ENCODE measurements at regions not wholly inside any gene's neighbourhood (a gene's known extent, or its start where the extent isn't known, plus 50 kb on each side); places are given as distances from the start of the nearest gene placed in this dataset.

- Mint-ChIP-seq H3K4me1 (no peaks in the 10 kb centered on the region), H3K27ac (no peak overlapping the region), H3K9me3 (no peaks in the 10 kb centered on the region), H3K27me3 (ENCODE audit: insufficient read depth) (no peaks in the 10 kb centered on the region), H3K36me3 (ENCODE audit: low read depth) (peaks cover 2% of the 10 kb centered on the region), H3K4me3 (no peak overlapping the region)
- Histone ChIP-seq H3K4me3 (ENCODE audit: low read length) (no peak overlapping the region), H3K4me1 (ENCODE audit: control insufficient read depth, insufficient read depth, low read length) (peaks cover 4% of the 10 kb centered on the region), H3K27me3 (ENCODE audit: control insufficient read depth, insufficient read depth, low read length, poor library complexity, severe bottlenecking) (no peaks in the 10 kb centered on the region), H3K9me3 (ENCODE audit: control insufficient read depth, low read length) (no peaks in the 10 kb centered on the region), H3K9ac (ENCODE audit: extremely low read depth, low read length, poor library complexity, severe bottlenecking) (no peak overlapping the region), H3K27ac (ENCODE audit: low read depth, low read length) (peak overlapping the region; percentile 59), H3K36me3 (ENCODE audit: control insufficient read depth, insufficient read depth, low read length) (no peaks in the 10 kb centered on the region)
- TF ChIP-seq, protein P1, sequence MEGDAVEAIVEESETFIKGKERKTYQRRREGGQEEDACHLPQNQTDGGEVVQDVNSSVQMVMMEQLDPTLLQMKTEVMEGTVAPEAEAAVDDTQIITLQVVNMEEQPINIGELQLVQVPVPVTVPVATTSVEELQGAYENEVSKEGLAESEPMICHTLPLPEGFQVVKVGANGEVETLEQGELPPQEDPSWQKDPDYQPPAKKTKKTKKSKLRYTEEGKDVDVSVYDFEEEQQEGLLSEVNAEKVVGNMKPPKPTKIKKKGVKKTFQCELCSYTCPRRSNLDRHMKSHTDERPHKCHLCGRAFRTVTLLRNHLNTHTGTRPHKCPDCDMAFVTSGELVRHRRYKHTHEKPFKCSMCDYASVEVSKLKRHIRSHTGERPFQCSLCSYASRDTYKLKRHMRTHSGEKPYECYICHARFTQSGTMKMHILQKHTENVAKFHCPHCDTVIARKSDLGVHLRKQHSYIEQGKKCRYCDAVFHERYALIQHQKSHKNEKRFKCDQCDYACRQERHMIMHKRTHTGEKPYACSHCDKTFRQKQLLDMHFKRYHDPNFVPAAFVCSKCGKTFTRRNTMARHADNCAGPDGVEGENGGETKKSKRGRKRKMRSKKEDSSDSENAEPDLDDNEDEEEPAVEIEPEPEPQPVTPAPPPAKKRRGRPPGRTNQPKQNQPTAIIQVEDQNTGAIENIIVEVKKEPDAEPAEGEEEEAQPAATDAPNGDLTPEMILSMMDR (conservative IDR thresholded peaks at IDR 0.05) = no peak
- WGBS, 2 experiments (ENCODE audit: insufficient coverage in 1 of 2, insufficient read length in 1 of 2) = 94% methylated on average over 3 of the region's 3 CpGs
- DNase-seq = no peak
Observed at GRCh38 chr3:159882367-159882766, 106.3 kb upstream of the IL12A start.

DNA sequence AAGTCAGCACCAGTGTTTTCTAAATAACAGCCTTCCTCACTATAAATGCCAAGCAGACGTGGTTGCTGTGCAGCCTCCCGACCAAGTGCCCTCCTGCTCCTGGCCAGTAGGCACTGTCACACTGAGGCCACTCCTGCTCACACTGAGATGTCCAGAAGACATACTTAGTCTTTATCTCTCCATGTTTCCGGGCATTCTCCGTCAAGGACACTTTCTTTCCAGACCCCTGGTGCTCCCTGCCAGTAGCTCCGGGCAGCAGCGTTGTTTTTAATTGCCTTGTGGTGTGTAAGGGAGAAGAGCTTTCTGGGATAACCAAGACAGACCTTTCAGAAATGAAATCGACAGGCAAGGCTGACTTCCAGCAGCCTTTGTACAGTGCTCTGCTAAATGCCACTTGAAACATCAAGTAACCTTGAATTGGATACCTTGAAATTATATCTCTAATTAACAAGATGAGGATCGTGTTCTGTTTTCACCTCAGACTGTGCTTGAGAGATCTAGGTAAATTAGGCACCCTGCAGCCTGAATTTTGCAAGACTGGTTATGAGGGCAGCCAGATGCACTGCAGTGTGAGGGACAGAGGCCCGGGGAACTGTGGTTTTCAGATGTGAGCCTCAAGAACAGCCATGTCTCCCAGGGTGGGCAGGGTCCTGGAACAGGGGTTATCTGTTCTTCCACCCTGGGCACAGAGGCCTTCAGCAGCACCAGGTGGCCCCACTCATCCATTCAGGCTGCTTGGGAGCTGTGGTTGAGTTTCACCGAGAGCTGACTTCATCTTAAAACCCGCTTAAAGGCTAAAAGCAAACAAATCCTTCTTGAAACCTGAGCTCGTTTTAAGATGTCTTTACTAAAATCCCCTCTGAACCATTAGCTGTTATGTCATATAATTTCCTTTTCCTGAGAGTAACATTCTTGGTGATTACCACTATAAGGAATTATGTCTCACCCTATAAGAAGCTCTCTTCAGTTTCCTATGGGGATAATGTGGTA lies 105.5 kb upstream of the IL12A start:
- no peak overlapping the region for H3K4me3 Mint-ChIP-seq

DNA sequence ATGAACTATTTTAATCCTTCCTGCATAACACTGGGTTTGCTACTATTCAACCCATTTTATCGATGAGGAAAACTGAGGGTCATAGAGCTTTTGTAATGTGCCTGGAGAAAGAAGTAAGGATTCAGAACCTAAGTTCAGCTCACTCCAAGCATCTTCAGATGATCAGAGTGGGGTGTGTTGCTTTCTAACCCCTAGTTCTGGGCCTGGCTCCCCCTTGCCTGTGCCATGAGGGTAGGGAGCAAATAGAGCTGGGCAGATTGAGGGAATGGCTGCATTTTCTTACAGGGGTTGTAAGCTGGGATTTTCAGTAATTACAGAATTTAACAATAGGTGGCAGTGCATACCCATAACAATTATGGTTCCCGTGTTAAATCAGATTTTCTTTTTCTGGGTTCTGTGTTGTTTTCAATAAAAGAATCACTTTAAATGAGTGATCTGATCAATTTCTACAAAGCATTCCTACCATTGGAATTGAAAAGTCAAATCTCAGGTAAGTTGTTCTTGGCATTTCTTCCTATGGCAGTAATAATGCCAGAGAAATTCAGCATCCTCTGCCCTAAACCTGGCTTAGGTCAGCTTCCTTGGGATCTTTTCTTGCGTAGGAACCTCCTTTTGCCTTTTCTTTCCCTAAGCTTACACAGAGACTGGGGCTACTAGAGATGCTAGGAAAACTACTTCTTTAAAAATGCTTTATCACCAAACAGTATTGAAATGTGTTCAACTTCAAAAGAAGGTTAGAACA lies 103.8 kb upstream of the IL12A start:
- TF ChIP-seq, protein P1 (conservative IDR thresholded peaks at IDR 0.05) = peak; percentile 80
- no peaks in the 10 kb centered on the region for H3K36me3 Mint-ChIP-seq (ENCODE audit: low read depth)
- no peaks in the 10 kb centered on the region for H3K36me3 ChIP-seq (ENCODE audit: control insufficient read depth, insufficient read depth, low read length)
- H3K4me3 Mint-ChIP-seq = no peak overlapping the region
- 77 to 95% methylated on average over 2 to 3 of the region's 3 CpGs for WGBS, 2 experiments (ENCODE audit: insufficient coverage in 1 of 2, insufficient read length in 1 of 2)
- no peak for DNase-seq
- H3K27ac ChIP-seq (ENCODE audit: low read depth, low read length) = no peak overlapping the region
- no peaks in the 10 kb centered on the region for H3K27me3 ChIP-seq (ENCODE audit: control insufficient read depth, insufficient read depth, low read length, poor library complexity, severe bottlenecking)
- no peaks in the 10 kb centered on the region for H3K9me3 Mint-ChIP-seq
- no peaks in the 10 kb centered on the region for H3K4me1 Mint-ChIP-seq
- H3K4me1 ChIP-seq (ENCODE audit: control insufficient read depth, insufficient read depth, low read length) = peaks cover 4% of the 10 kb centered on the region
- no peak overlapping the region for H3K9ac ChIP-seq (ENCODE audit: extremely low read depth, low read length, poor library complexity, severe bottlenecking)
- no peaks in the 10 kb centered on the region for H3K9me3 ChIP-seq (ENCODE audit: control insufficient read depth, low read length)
- H3K27ac Mint-ChIP-seq = no peak overlapping the region
- H3K27me3 Mint-ChIP-seq (ENCODE audit: insufficient read depth) = no peaks in the 10 kb centered on the region
- H3K4me3 ChIP-seq (ENCODE audit: low read length) = no peak overlapping the region

More for the DNA sequence above, 105.5 kb upstream of the IL12A start:
- Histone ChIP-seq H3K4me3 (ENCODE audit: low read length) (no peak overlapping the region), H3K27me3 (ENCODE audit: control insufficient read depth, insufficient read depth, low read length, poor library complexity, severe bottlenecking) (no peaks in the 10 kb centered on the region), H3K36me3 (ENCODE audit: control insufficient read depth, insufficient read depth, low read length) (no peaks in the 10 kb centered on the region), H3K4me1 (ENCODE audit: control insufficient read depth, insufficient read depth, low read length) (peaks cover 4% of the 10 kb centered on the region), H3K9me3 (ENCODE audit: control insufficient read depth, low read length) (no peaks in the 10 kb centered on the region), H3K9ac (ENCODE audit: extremely low read depth, low read length, poor library complexity, severe bottlenecking) (no peak overlapping the region), H3K27ac (ENCODE audit: low read depth, low read length) (peak overlapping the region; percentile 59)
- no peaks in the 10 kb centered on the region for H3K36me3 Mint-ChIP-seq (ENCODE audit: low read depth)
- no peaks in the 10 kb centered on the region for H3K4me1 Mint-ChIP-seq
- peak overlapping the region; percentile 67 for H3K27ac Mint-ChIP-seq
- TF ChIP-seq, protein P1 (conservative IDR thresholded peaks at IDR 0.05) = no peak
- no peaks in the 10 kb centered on the region for H3K27me3 Mint-ChIP-seq (ENCODE audit: insufficient read depth)
- no peak for DNase-seq
- 86 to 87% methylated on average over 7 to 12 of the region's 12 CpGs for WGBS, 2 experiments (ENCODE audit: insufficient coverage in 1 of 2, insufficient read length in 1 of 2)
- H3K9me3 Mint-ChIP-seq = no peaks in the 10 kb centered on the region

All from endodermal cell (in vitro differentiated cells).